GM12878 (cell line): ENCODE measurements at regions not wholly inside any gene's neighbourhood (a gene's known extent, or its start where the extent isn't known, plus 50 kb on each side); places are given as distances from the start of the nearest gene placed in this dataset.
"Not testable (repeated sequence)": the region's sequence is repeated elsewhere in the genome, so short reads cannot be mapped to it uniquely, and the experiment has no call there.

Experiments
- ATAC-seq: fragments of 200-7000 bp; cut with Tn5 transposase; 3 replicates; pipeline ENCODE4 v1.9.1; 2020; ENCODE audit warnings: mild to moderate bottlenecking, moderate library complexity
- BruUV-seq: library from RNA; stranded (reverse); fragments of 400-500 nt; replicated peaks from 2 replicates; lab custom pipeline; 2021; lab: Mats Ljungman, UMichigan
- CTCF ChIA-PET: fragments of 300-600 bp; sonication (Branson Sonifier 250); formaldehyde crosslinking; extraction: SDS; loops from one replicate; lab custom pipeline; 2021; ENCODE audit warnings: inconsistent platforms; lab: Yijun Ruan, JAX
- POLR2A ChIA-PET: fragments of 350-600 bp; formaldehyde crosslinking; extraction: SDS; loops from one replicate; lab custom pipeline; 2021; ENCODE audit warnings: inconsistent platforms; lab: Charles Lee
- RAD21 ChIA-PET: fragments of 300-600 bp; sonication (Branson Sonifier 250); formaldehyde crosslinking; loops from one replicate; lab custom pipeline; 2023; ENCODE audit warnings: antibody characterized with exemption; ENCODE audit not compliant: unreplicated experiment; lab: Charles Lee
- SMC1A ChIA-PET: fragments of 300-600 bp; sonication (Branson Sonifier 250); formaldehyde crosslinking; loops from one replicate; lab custom pipeline; 2023; ENCODE audit not compliant: unreplicated experiment, uncharacterized antibody; lab: Charles Lee
- DNase-seq: peaks from one replicate; pipeline ENCODE4 v3.0.0-alpha.2; 2011; ENCODE audit warnings: low read depth, low spot score
- FAIRE-seq: peaks from 3 replicates; lab custom pipeline; 2011; peaks lifted over from hg19 to GRCh38; lab: Jason Lieb, UNC
- H2AFZ ChIP-seq: 2 replicates; pipeline ENCODE4 v1.6.0; 2011; ENCODE audit warnings: low read depth, low read length, control low read depth; ENCODE audit not compliant: control insufficient read depth
- H3K27ac ChIP-seq: 2 replicates; pipeline ENCODE4 v1.5.1; 2011; ENCODE audit warnings: control low read depth; ENCODE audit not compliant: control insufficient read depth, insufficient read depth
- H3K27me3 ChIP-seq, 2 experiments: replicated peaks in 1 of 2; 2 replicates each; pipeline versions ENCODE4 v1.6.0 to v1.6.1; 2011; ENCODE audit warnings: low read length in 1 of 2; ENCODE audit not compliant: control insufficient read depth in 2 of 2, insufficient read depth in 2 of 2
- H3K36me3 ChIP-seq, 2 experiments: 2 replicates each; pipeline ENCODE4 v1.5.1; 2011; ENCODE audit warnings: low read length in 1 of 2; ENCODE audit not compliant: control insufficient read depth in 2 of 2, insufficient read depth in 2 of 2
- H3K4me1 ChIP-seq: 2 replicates; pipeline ENCODE4 v1.6.1; 2011; ENCODE audit warnings: mild to moderate bottlenecking, low read length, moderate library complexity, mixed read lengths; ENCODE audit not compliant: control insufficient read depth, insufficient read depth
- H3K4me2 ChIP-seq: 2 replicates; pipeline ENCODE4 v1.6.0; 2011; ENCODE audit warnings: control low read depth; ENCODE audit not compliant: control insufficient read depth, insufficient read depth
- H3K4me3 ChIP-seq: fragments of 200-600 bp; sonication (generic); 2 replicates; pipeline ENCODE4 v1.5.1; 2016
- H3K79me2 ChIP-seq: 2 replicates; pipeline ENCODE4 v1.6.0; 2011; ENCODE audit warnings: low read length; ENCODE audit not compliant: control insufficient read depth, insufficient read depth
- H3K9ac ChIP-seq: 2 replicates; pipeline ENCODE4 v1.8.0; 2011; ENCODE audit warnings: low read length, control low read depth, mixed read lengths; ENCODE audit not compliant: control insufficient read depth, insufficient read depth
- H3K9me3 ChIP-seq: replicated peaks from 3 replicates; pipeline ENCODE4 v1.5.1; 2011; ENCODE audit warnings: mild to moderate bottlenecking, low read length; ENCODE audit not compliant: control insufficient read depth, insufficient read depth
- H4K20me1 ChIP-seq: 2 replicates; pipeline ENCODE4 v1.6.0; 2011; ENCODE audit not compliant: control insufficient read depth, insufficient read depth
- CBX3 ChIP-seq: fragments of 200-600 bp; sonication (generic); IDR thresholded peaks from 2 replicates; pipeline ENCODE4 v1.6.1; 2016; ENCODE audit warnings: low read depth, borderline replicate concordance
- MXI1 ChIP-seq: fragments of 150-350 bp; IDR thresholded peaks from 2 replicates; pipeline ENCODE4 v1.6.1; 2011; ENCODE audit warnings: low read depth, mild to moderate bottlenecking, inconsistent platforms, low read length, improper control_type of control experiment
- RUNX3 ChIP-seq: IDR thresholded peaks from 2 replicates; pipeline ENCODE4 v1.6.1; 2012; ENCODE audit warnings: low read length, inconsistent platforms
- SREBF2 ChIP-seq: IDR thresholded peaks from 2 replicates; pipeline ENCODE4 v1.6.1; 2012; ENCODE audit warnings: mild to moderate bottlenecking, low read length
- SUPT20H ChIP-seq: IDR thresholded peaks from 2 replicates; pipeline ENCODE4 v1.6.1; 2011; ENCODE audit warnings: low read depth, mild to moderate bottlenecking, low read length, moderate library complexity, borderline replicate concordance; ENCODE audit not compliant: control insufficient read depth
- WGBS: methylation state at CpG from one replicate; pipeline ENCODE4 v1.1.6; 2016; ENCODE audit warnings: low lambda C conversion rate; ENCODE audit not compliant: insufficient replicate concordance, insufficient coverage; ENCODE audit errors: missing lambda C conversion rate; 5-methylcytosine and 5-hydroxymethylcytosine counted together
- in situ Hi-C: fragments of 300-500 bp; cut with MboI; formaldehyde crosslinking; loops from 9 replicates; pipeline ENCODE4 v1.14.3; 2018; ENCODE audit warnings: mixed read lengths
- intact Hi-C: fragments of 100-400 bp; cut with micrococcal nuclease; formaldehyde crosslinking; loops from one replicate; pipeline ENCODE4 v1.14.2; 2022; ENCODE audit not compliant: unreplicated experiment
- TF ChIP-seq, protein P1 (sequence below): IDR thresholded peaks from 2 replicates; pipeline ENCODE4 v1.6.1; 2012; ENCODE audit warnings: low read length, inconsistent platforms
- TF ChIP-seq, protein P2 (sequence below): IDR thresholded peaks from 2 replicates; pipeline ENCODE4 v1.6.1; 2011; ENCODE audit warnings: borderline replicate concordance, low read depth, mild to moderate bottlenecking, moderate library complexity, mixed read lengths, low read length; ENCODE audit not compliant: insufficient read depth; ENCODE audit errors: extremely low read length

DNA sequence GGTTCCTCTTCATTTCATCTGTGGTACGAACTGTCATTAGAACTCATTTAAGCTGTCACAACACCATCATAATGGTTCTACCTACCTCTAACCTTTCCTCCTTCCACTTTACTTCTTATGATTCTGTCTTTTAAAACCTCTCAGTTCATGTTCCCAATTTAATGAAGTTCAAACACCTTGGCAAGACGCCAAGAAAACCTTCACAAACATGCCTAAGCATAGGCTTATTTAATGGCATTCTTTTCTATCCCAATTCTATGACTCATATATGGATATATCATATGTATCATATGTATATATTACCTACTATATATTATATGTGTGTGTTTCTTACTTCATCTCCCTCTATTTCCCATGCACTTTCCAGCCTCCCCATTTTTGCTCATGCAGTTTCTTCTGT, 283.4 kb upstream of the TBX18 start:
- intact Hi-C loops = no loop called here
- no peak for DNase-seq
- ChIA-PET POLR2A (no interaction called here), SMC1A (no interaction called here), CTCF (no interaction called here), RAD21 (no interaction called here)
- Histone ChIP-seq H3K27me3 (no peaks in the 10 kb centered on the region), H4K20me1 (no peaks in the 10 kb centered on the region), H3K4me1 (no peaks in the 10 kb centered on the region), H3K4me2 (no peak overlapping the region), H3K79me2 (no peaks in the 10 kb centered on the region), H3K9ac (no peak overlapping the region), H3K4me3 (no peak overlapping the region), H3K9me3 (no peaks in the 10 kb centered on the region), H2AFZ (no peak overlapping the region), H3K36me3 (no peaks in the 10 kb centered on the region), H3K27ac (no peak overlapping the region)
- no peak for ATAC-seq
- in situ Hi-C loops = no loop called here
- FAIRE-seq = no peak
- TF ChIP-seq MXI1 (no peak), SREBF2 (no peak), SUPT20H (no peak), CBX3 (no peak), RUNX3 (no peak)
- TF ChIP-seq, protein P1, sequence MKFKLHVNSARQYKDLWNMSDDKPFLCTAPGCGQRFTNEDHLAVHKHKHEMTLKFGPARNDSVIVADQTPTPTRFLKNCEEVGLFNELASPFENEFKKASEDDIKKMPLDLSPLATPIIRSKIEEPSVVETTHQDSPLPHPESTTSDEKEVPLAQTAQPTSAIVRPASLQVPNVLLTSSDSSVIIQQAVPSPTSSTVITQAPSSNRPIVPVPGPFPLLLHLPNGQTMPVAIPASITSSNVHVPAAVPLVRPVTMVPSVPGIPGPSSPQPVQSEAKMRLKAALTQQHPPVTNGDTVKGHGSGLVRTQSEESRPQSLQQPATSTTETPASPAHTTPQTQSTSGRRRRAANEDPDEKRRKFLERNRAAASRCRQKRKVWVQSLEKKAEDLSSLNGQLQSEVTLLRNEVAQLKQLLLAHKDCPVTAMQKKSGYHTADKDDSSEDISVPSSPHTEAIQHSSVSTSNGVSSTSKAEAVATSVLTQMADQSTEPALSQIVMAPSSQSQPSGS = no peak
- TF ChIP-seq, protein P2, sequence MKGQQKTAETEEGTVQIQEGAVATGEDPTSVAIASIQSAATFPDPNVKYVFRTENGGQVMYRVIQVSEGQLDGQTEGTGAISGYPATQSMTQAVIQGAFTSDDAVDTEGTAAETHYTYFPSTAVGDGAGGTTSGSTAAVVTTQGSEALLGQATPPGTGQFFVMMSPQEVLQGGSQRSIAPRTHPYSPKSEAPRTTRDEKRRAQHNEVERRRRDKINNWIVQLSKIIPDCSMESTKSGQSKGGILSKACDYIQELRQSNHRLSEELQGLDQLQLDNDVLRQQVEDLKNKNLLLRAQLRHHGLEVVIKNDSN = no peak
- 11% methylated on average over 2 of the region's 2 CpGs for WGBS
- no TSS peak for BruUV-seq

DNA sequence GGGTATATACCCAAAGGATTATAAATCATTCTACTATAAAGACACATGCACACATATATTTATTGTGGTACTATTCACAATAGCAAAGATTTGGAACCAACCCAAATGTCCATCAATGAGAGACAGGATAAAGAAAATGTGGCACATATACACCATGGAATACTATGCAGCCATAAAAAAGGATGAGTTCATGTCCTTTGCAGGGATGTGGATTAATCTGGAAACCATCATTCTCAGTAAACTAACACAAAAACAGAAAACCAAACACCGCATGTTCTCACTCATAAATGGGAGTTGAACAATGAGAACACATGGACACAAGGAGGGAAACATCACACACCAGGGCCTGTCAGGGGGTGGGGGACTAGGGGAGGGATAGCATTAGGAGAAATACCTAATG, 281.4 kb upstream of the TBX18 start:
- H4K20me1 ChIP-seq, H3K4me1 ChIP-seq, H3K4me2 ChIP-seq, RAD21 ChIA-PET, CTCF ChIA-PET, DNase-seq, SMC1A ChIA-PET, H3K9ac ChIP-seq, H3K4me3 ChIP-seq, in situ Hi-C loops, H3K27ac ChIP-seq, H3K36me3 ChIP-seq, FAIRE-seq, POLR2A ChIA-PET, H3K27me3 ChIP-seq, H2AFZ ChIP-seq, ATAC-seq, H3K9me3 ChIP-seq, BruUV-seq, H3K79me2 ChIP-seq, intact Hi-C loops: not testable (repeated sequence)
- 33% methylated on average over 1 of the region's 1 CpG for WGBS
